ENCODE measurements at regions not wholly inside any gene's neighbourhood (a gene's known extent, or its start where the extent isn't known, plus 50 kb on each side); places are given as distances from the start of the nearest gene placed in this dataset.

GRCh38 chr21:15272171-15272570 is 207.4 kb upstream of the NRIP1 start:
- no peak overlapping the region for H3K4me3 ChIP-seq (ENCODE audit: insufficient read depth, low read depth, low read length)
- H3K9ac ChIP-seq (ENCODE audit: low read depth, low read length): no peak overlapping the region
- H3K56ac ChIP-seq (ENCODE audit: extremely low read depth, insufficient read depth, low read length): no peak overlapping the region
- no peak overlapping the region for H2BK20ac ChIP-seq (ENCODE audit: low read depth, low read length)
- no peak overlapping the region for H2BK15ac ChIP-seq (ENCODE audit: low read depth, low read length)
- H3K4ac ChIP-seq (ENCODE audit: low read depth, low read length): no peak overlapping the region
- H4K91ac ChIP-seq (ENCODE audit: insufficient read depth, low read depth, low read length): no peak overlapping the region
- H3K79me1 ChIP-seq (ENCODE audit: low read depth in 1 of 2, low read length in 2 of 2): no peaks in the 10 kb centered on the region
- H3K9me1 ChIP-seq (ENCODE audit: insufficient read depth, low read length): no peaks in the 10 kb centered on the region
- no peak overlapping the region for H2AFZ ChIP-seq (replicated peaks; ENCODE audit: low read length, poor library complexity)
- no peak overlapping the region for H3K23ac ChIP-seq (ENCODE audit: low read depth, low read length)
- H3K4me1 ChIP-seq (ENCODE audit: control insufficient read depth, insufficient read depth, low read length): no peaks in the 10 kb centered on the region
- H3K36me3 ChIP-seq (ENCODE audit: control insufficient read depth, insufficient read depth, low read length): no peaks in the 10 kb centered on the region
- DNase-seq: no peak
- H3K4me2 ChIP-seq (ENCODE audit: low read depth, low read length): no peak overlapping the region
- no peak overlapping the region for H2AK9ac ChIP-seq (replicated peaks; ENCODE audit: low read depth, low read length, poor library complexity)
- no peaks in the 10 kb centered on the region for H3K27me3 ChIP-seq (ENCODE audit: control insufficient read depth, insufficient read depth, low read length)
- ChIA-PET CTCF (no interaction called here), POLR2A (ENCODE audit: unreplicated experiment) (no interaction called here)
- H3K14ac ChIP-seq (replicated peaks; ENCODE audit: low read depth, low read length): no peak overlapping the region
- no peak overlapping the region for H4K5ac ChIP-seq (ENCODE audit: low read depth, low read length)
- no peak overlapping the region for H2BK5ac ChIP-seq (ENCODE audit: low read depth, low read length, poor library complexity, severe bottlenecking)
- no peaks in the 10 kb centered on the region for H4K20me1 ChIP-seq (ENCODE audit: insufficient read depth, low read length)
- H3K18ac ChIP-seq (ENCODE audit: low read depth, low read length): no peak overlapping the region
- H2AK5ac ChIP-seq (ENCODE audit: low read depth, low read length): no peak overlapping the region
- no peak for ATAC-seq (ENCODE audit: low read depth)
- in situ Hi-C loops (cut with MboI; ENCODE audit: low sequenced_read_pairs): no loop called here
- no peak overlapping the region for H2BK120ac ChIP-seq (ENCODE audit: low read depth, low read length)
- H4K8ac ChIP-seq (ENCODE audit: low read depth in 2 of 2, low read length in 2 of 2): no peak overlapping the region
- no TSS peak for BruUV-seq (replicated peaks)
- H3K27ac ChIP-seq (ENCODE audit: insufficient read depth, low read length): no peak overlapping the region
- dilution Hi-C loops (cut with HindIII; ENCODE audit: low sequenced_read_pairs, unreplicated experiment): no loop called here
- 20% methylated on average over 1 of the region's 4 CpGs; no CpG with 5 or more reads in 1 of the 2 experiments for WGBS, 2 experiments (ENCODE audit: extremely low coverage in 2 of 2, insufficient read length in 1 of 2)
- intact Hi-C loops (cut with micrococcal nuclease): no loop called here
- H3K9me3 ChIP-seq (ENCODE audit: control insufficient read depth, insufficient read depth, low read length): no peaks in the 10 kb centered on the region
- TF ChIP-seq ELK1 (IDR thresholded peaks at IDR 0.05; ENCODE audit: borderline replicate concordance, low read depth, low read length) (no peak), BHLHE40 (IDR thresholded peaks at IDR 0.05; ENCODE audit: low read depth, low read length) (no peak), RAD21 (IDR thresholded peaks at IDR 0.05; ENCODE audit: low read length) (no peak), SMC3 (IDR thresholded peaks at IDR 0.05; ENCODE audit: low read depth, low read length) (no peak), FOS (IDR thresholded peaks at IDR 0.05; ENCODE audit: low read depth, low read length) (no peak), CTCF (conservative IDR thresholded peaks at IDR 0.05; ENCODE audit: low read depth, low read length) (no peak)

Measured in IMR-90 (cell line).